ENCODE measurements at regions not wholly inside any gene's neighbourhood (a gene's known extent, or its start where the extent isn't known, plus 50 kb on each side); places are given as distances from the start of the nearest gene placed in this dataset.

- Histone ChIP-seq H3K4me1 (no peaks in the 10 kb centered on the region), H3K4me3 (no peak overlapping the region), H3K27me3 (no peaks in the 10 kb centered on the region), H3K36me3 (no peaks in the 10 kb centered on the region), H3K27ac (no peak overlapping the region), H3K9me3 (no peaks in the 10 kb centered on the region)
- DNase-seq, result no peak
- intact Hi-C loops (cut with DNase I; ENCODE audit: low total_unique reads), result no loop called here
- no peak for TF ChIP-seq POLR2A (IDR thresholded peaks at IDR 0.05)
- TF ChIP-seq CTCF (IDR thresholded peaks at IDR 0.05), result no peak
Measured at GRCh38 chr20:17852323-17852722, 116.3 kb downstream of the SNX5 start.

- TF ChIP-seq CTCF (IDR thresholded peaks at IDR 0.05) (no peak), POLR2A (IDR thresholded peaks at IDR 0.05) (no peak)
- Histone ChIP-seq H3K4me3 (no peak overlapping the region), H3K9me3 (no peaks in the 10 kb centered on the region), H3K4me1 (no peaks in the 10 kb centered on the region), H3K27ac (peak overlapping the region in 1 of 2 donors; percentile 64), H3K27me3 (no peaks in the 10 kb centered on the region), H3K36me3 (no peaks in the 10 kb centered on the region)
- no peak for DNase-seq
- intact Hi-C loops (cut with DNase I; ENCODE audit: low total_unique reads), result no loop called here
Measured at GRCh38 chr20:17850684-17851026, 117.9 kb downstream of the SNX5 start.

GRCh38 chr20:17849901-17850683 is 118.5 kb downstream of the SNX5 start:
- H3K27me3 ChIP-seq, result no peaks in the 10 kb centered on the region
- intact Hi-C loops (cut with DNase I; ENCODE audit: low total_unique reads), result no loop called here
- no peaks in the 10 kb centered on the region for H3K9me3 ChIP-seq
- TF ChIP-seq CTCF (IDR thresholded peaks at IDR 0.05), result no peak
- TF ChIP-seq POLR2A (IDR thresholded peaks at IDR 0.05), result no peak
- DNase-seq, result peak; percentile 79
- no peak overlapping the region for H3K4me3 ChIP-seq
- H3K4me1 ChIP-seq, result no peaks in the 10 kb centered on the region
- H3K27ac ChIP-seq, result peak overlapping the region; percentile 44 to 64
- H3K36me3 ChIP-seq, result no peaks in the 10 kb centered on the region

GRCh38 chr20:17849138-17849900 is 119.3 kb downstream of the SNX5 start:
- TF ChIP-seq POLR2A (IDR thresholded peaks at IDR 0.05) (no peak), CTCF (IDR thresholded peaks at IDR 0.05) (no peak)
- Histone ChIP-seq H3K4me1 (no peaks in the 10 kb centered on the region), H3K27me3 (no peaks in the 10 kb centered on the region), H3K27ac (peak overlapping the region; percentile 44 to 64), H3K36me3 (no peaks in the 10 kb centered on the region), H3K9me3 (no peaks in the 10 kb centered on the region), H3K4me3 (no peak overlapping the region)
- DNase-seq, result no peak
- intact Hi-C loops (cut with DNase I; ENCODE audit: low total_unique reads), result no loop called here

All from uterus (tissue), 3 donors.